DND-41 (cell line): ENCODE measurements at regions not wholly inside any gene's neighbourhood (a gene's known extent, or its start where the extent isn't known, plus 50 kb on each side); places are given as distances from the start of the nearest gene placed in this dataset.

Experiments used
- EZH2 ChIP-seq: IDR thresholded peaks from 3 replicates; pipeline ENCODE4 v1.6.1; 2012; ENCODE audit warnings: borderline replicate concordance, low read depth, mild to moderate bottlenecking, moderate library complexity, low read length, inconsistent platforms; ENCODE audit not compliant: severe bottlenecking
- TF ChIP-seq, protein P1 (sequence below): IDR thresholded peaks from 2 replicates; pipeline ENCODE4 v1.5.1; 2012; ENCODE audit warnings: borderline replicate concordance, low read length, moderate library complexity, mild to moderate bottlenecking; ENCODE audit not compliant: poor library complexity, severe bottlenecking; ENCODE audit errors: extremely low read depth

DNA sequence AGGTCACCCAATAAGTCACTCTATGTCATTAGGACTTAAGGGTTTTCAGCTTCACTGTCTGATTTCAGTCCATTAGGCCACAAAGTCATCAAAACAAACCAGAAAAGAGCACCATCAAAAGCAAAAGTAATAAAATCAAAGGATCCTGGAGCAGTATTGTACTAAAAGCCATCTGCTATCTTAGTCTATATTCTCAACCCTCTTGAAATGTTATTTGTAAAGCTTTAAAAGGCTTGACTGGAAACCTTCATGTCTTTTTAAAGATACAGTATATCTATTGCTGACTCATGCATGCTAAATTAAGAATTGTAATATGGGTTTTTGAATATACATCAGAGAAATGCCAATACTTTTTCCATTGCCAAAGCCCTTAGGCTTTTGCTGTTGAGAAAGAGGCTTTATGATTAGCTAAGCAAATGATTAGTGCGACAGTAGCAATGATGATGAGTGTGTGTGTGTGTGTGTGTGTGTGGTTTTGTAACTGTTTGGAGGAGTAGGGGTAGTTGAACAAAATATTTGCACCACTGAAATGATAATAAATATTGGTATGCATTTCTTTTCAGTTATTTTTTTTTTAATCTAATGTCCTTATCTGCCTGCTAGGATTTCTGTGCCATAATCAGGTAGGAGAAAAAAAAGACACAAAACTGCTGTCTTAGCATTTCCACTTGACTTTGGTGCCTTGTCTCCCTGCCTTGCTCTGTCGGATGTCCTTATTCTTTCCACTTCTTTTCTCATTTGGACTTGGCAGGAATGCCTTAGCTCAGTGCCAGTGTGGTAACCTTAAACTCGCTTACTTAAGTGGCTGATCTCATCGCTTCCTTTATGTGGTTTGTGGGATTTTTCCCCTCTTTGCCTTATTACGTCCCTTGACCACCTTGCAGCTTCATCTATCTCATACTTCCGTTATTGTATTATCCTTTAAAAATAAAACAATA is 119.7 kb downstream of the PCDH7 start:
- TF ChIP-seq EZH2 = no peak
- TF ChIP-seq, protein P1, sequence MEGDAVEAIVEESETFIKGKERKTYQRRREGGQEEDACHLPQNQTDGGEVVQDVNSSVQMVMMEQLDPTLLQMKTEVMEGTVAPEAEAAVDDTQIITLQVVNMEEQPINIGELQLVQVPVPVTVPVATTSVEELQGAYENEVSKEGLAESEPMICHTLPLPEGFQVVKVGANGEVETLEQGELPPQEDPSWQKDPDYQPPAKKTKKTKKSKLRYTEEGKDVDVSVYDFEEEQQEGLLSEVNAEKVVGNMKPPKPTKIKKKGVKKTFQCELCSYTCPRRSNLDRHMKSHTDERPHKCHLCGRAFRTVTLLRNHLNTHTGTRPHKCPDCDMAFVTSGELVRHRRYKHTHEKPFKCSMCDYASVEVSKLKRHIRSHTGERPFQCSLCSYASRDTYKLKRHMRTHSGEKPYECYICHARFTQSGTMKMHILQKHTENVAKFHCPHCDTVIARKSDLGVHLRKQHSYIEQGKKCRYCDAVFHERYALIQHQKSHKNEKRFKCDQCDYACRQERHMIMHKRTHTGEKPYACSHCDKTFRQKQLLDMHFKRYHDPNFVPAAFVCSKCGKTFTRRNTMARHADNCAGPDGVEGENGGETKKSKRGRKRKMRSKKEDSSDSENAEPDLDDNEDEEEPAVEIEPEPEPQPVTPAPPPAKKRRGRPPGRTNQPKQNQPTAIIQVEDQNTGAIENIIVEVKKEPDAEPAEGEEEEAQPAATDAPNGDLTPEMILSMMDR = no peak
